ENCODE measurements at regions not wholly inside any gene's neighbourhood (a gene's known extent, or its start where the extent isn't known, plus 50 kb on each side); places are given as distances from the start of the nearest gene placed in this dataset.

GRCh38 chr14:48726080-48726642, 860.0 kb downstream of the RPS29 start:
- TF ChIP-seq, protein P1, sequence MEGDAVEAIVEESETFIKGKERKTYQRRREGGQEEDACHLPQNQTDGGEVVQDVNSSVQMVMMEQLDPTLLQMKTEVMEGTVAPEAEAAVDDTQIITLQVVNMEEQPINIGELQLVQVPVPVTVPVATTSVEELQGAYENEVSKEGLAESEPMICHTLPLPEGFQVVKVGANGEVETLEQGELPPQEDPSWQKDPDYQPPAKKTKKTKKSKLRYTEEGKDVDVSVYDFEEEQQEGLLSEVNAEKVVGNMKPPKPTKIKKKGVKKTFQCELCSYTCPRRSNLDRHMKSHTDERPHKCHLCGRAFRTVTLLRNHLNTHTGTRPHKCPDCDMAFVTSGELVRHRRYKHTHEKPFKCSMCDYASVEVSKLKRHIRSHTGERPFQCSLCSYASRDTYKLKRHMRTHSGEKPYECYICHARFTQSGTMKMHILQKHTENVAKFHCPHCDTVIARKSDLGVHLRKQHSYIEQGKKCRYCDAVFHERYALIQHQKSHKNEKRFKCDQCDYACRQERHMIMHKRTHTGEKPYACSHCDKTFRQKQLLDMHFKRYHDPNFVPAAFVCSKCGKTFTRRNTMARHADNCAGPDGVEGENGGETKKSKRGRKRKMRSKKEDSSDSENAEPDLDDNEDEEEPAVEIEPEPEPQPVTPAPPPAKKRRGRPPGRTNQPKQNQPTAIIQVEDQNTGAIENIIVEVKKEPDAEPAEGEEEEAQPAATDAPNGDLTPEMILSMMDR (conservative IDR thresholded peaks at IDR 0.05): no peak
- Histone ChIP-seq H3K79me2 (ENCODE audit: insufficient read depth, low read length) (no peaks in the 10 kb centered on the region), H3K9ac (ENCODE audit: extremely low read depth, insufficient read length, low read length) (no peak overlapping the region), H4K8ac (replicated peaks; ENCODE audit: insufficient read length, low read depth, low read length) (no peak overlapping the region), H3K18ac (ENCODE audit: insufficient read length, low read depth, low read length) (no peak overlapping the region), H4K5ac (ENCODE audit: insufficient read length, low read depth, low read length) (no peak overlapping the region), H3K27ac (ENCODE audit: insufficient read length, low read depth, low read length) (no peak overlapping the region), H3K23ac (ENCODE audit: insufficient read length, low read depth, low read length) (no peak overlapping the region), H3K4me1 (ENCODE audit: insufficient read depth, low read length) (no peaks in the 10 kb centered on the region; the same call in 1 of the 2 replicates), H3K4ac (ENCODE audit: low read depth, low read length) (no peak overlapping the region), H2BK5ac (ENCODE audit: insufficient read length, low read length) (no peak overlapping the region), H3K27me3 (ENCODE audit: insufficient read depth, low read length) (no peaks in the 10 kb centered on the region), H2AK5ac (ENCODE audit: insufficient read length, low read length) (no peak overlapping the region), H3T11ph (ENCODE audit: low read length) (no peak overlapping the region), H3K23me2 (ENCODE audit: insufficient read length, low read depth, low read length, poor library complexity, severe bottlenecking) (no peaks in the 10 kb centered on the region), H2BK15ac (ENCODE audit: low read depth, low read length) (no peak overlapping the region), H3K56ac (ENCODE audit: insufficient read length, low read depth, low read length) (no peak overlapping the region), H2AFZ (ENCODE audit: low read length) (no peak overlapping the region), H2BK120ac (ENCODE audit: low read depth, low read length, poor library complexity, severe bottlenecking) (no peak overlapping the region), H4K20me1 (ENCODE audit: control insufficient read depth, insufficient read depth, insufficient read length) (no peaks in the 10 kb centered on the region), H3K9me3 (ENCODE audit: control insufficient read depth, low read depth, low read length) (no peaks in the 10 kb centered on the region), H3K14ac (ENCODE audit: insufficient read depth, low read length) (no peak overlapping the region), H2BK12ac (ENCODE audit: insufficient read length, low read depth, low read length) (no peak overlapping the region), H3K4me2 (ENCODE audit: insufficient read depth, insufficient read length, low read length) (no peak overlapping the region), H3K79me1 (ENCODE audit: insufficient read depth, low read depth, low read length, poor library complexity, severe bottlenecking) (no peaks in the 10 kb centered on the region), H2BK20ac (ENCODE audit: low read depth, low read length, poor library complexity, severe bottlenecking) (no peak overlapping the region), H4K91ac (ENCODE audit: insufficient read length, low read depth, low read length) (no peak overlapping the region)
- Mint-ChIP-seq H3K27me3 (ENCODE audit: low read depth) (no peaks in the 10 kb centered on the region), H3K4me3 (no peak overlapping the region), H3K4me1 (peaks cover 18 to 22% of the 10 kb centered on the region in 2 experiments), H3K36me3 (ENCODE audit: insufficient read depth in 1 of 3, low read depth in 3 of 3) (no peaks in the 10 kb centered on the region), H3K9me3 (no peaks in the 10 kb centered on the region; a peak in 1 of 5 replicates), H3K27ac (peak overlapping the region in 2 of 3 experiments; percentile 28 to 71; a peak in 1 of 7 replicates)
- DNase-seq: no peak
- WGBS (ENCODE audit: extremely low coverage, insufficient read length, low lambda C conversion rate): no CpG with 5 or more reads among the region's 6 CpGs

All from H9 (cell line).